Left lung (tissue), 4 donors: ENCODE measurements at regions not wholly inside any gene's neighbourhood (a gene's known extent, or its start where the extent isn't known, plus 50 kb on each side); places are given as distances from the start of the nearest gene placed in this dataset.
"Not testable (repeated sequence)": the region's sequence is repeated elsewhere in the genome, so short reads cannot be mapped to it uniquely, and the experiment has no call there.

ENCODE experiments used
- ATAC-seq: fragments of 200-7000 bp; cut with Tn5 transposase; one replicate; pipeline ENCODE4 v1.9.1; 2020; ENCODE audit warnings: moderate library complexity
- DNase-seq, 4 donors: peaks; one replicate each; pipeline ENCODE4 v3.0.0-alpha.2; 2013 to 2020
- H3K27ac ChIP-seq, 2 donors: fragments of 200-600 bp; sonication (generic) in 1 of 2; one replicate each; pipeline versions ENCODE4 v1.5.0 to v1.8.0; 2020 to 2021
- H3K27me3 ChIP-seq, 2 donors: fragments of 200-600 bp; sonication (generic) in 1 of 2; one replicate each; pipeline versions ENCODE4 v1.5.0 to v1.8.0; 2020 to 2021
- H3K36me3 ChIP-seq, 2 donors: fragments of 200-600 bp; sonication (generic) in 1 of 2; one replicate each; pipeline versions ENCODE4 v1.5.0 to v1.8.0; 2020 to 2021
- H3K4me1 ChIP-seq, 2 donors: fragments of 200-600 bp; one replicate each; pipeline ENCODE4 v1.8.0; 2021
- H3K4me3 ChIP-seq, 2 donors: fragments of 200-600 bp; sonication (generic) in 1 of 2; one replicate each; pipeline versions ENCODE4 v1.5.0 to v1.8.0; 2020 to 2021; ENCODE audit warnings: mild to moderate bottlenecking in 1 of 2
- H3K9me3 ChIP-seq, 2 donors: fragments of 200-600 bp; sonication (generic) in 1 of 2; one replicate each; pipeline versions ENCODE4 v1.5.0 to v1.8.0; 2020 to 2021
- intact Hi-C, 2 donors: fragments of 100-400 bp; cut with DNase I; formaldehyde crosslinking; loops; one replicate each; pipeline versions ENCODE4 v1.11.2 to v1.14.2; 2022
- TF ChIP-seq, protein P1 (sequence below), 2 donors: fragments of 200-600 bp; sonication (generic) in 1 of 2; IDR thresholded peaks; one replicate each; pipeline versions ENCODE4 v1.5.0 to v1.8.0; 2021; ENCODE audit warnings: antibody characterized with exemption in 2 of 2
- donor health status: DM: no; HTN: yes; CAD: no.
- donor health status: DM: no; HTN: no; CAD: no.

DNA sequence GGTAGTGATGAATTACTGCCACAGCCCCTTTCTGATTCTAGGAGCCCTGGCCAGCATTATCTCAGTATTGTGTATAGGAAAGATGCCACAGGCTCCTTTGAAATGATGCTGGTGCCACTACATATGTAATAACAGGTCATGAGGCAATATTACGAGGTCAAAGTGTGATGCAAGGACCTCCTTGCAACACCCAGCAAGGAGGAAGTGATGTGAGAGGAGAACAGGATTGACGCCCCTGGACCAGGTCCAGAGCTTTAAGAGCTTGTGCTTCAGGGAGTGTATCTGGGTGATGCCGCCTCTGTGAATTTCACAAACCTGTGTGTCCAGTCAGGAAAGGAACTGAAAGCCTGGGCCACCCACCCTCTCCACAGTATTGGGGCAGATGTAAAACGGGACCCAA is 261.8 kb downstream of the MID1IP1 start:
- Histone ChIP-seq H3K4me1 (peaks cover 0 to 6% of the 10 kb centered on the region in 2 donors), H3K27me3 (no peaks in the 10 kb centered on the region), H3K9me3 (no peaks in the 10 kb centered on the region), H3K36me3 (no peaks in the 10 kb centered on the region), H3K27ac (peak overlapping the region in 1 of 2 donors; percentile 68), H3K4me3 (no peak overlapping the region)
- DNase-seq: peak in 2 of 4 donors; percentile 33 to 72
- TF ChIP-seq, protein P1, sequence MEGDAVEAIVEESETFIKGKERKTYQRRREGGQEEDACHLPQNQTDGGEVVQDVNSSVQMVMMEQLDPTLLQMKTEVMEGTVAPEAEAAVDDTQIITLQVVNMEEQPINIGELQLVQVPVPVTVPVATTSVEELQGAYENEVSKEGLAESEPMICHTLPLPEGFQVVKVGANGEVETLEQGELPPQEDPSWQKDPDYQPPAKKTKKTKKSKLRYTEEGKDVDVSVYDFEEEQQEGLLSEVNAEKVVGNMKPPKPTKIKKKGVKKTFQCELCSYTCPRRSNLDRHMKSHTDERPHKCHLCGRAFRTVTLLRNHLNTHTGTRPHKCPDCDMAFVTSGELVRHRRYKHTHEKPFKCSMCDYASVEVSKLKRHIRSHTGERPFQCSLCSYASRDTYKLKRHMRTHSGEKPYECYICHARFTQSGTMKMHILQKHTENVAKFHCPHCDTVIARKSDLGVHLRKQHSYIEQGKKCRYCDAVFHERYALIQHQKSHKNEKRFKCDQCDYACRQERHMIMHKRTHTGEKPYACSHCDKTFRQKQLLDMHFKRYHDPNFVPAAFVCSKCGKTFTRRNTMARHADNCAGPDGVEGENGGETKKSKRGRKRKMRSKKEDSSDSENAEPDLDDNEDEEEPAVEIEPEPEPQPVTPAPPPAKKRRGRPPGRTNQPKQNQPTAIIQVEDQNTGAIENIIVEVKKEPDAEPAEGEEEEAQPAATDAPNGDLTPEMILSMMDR (IDR thresholded peaks at IDR 0.05): no peak
- intact Hi-C loops: no loop called here
- peak; percentile 85 for ATAC-seq

DNA sequence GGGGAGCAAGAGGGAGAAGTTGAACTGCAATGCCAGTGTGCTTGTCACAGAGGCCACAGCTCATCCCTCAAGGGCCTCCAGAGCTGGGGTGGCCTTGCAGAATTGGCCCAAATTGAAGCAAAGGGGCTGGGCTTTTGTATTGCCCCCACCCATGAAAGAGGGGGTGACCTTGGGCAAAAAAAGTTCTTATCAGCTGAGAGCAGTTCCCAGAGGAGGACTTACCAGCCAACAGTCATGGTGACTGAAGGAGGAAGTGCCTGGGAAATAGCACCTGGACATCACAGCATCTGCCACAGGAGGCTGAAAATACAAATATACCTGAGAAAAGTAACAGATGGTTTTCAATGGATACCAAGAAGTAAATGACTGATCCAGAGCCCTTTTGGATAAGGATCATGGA is 262.4 kb downstream of the MID1IP1 start:
- DNase-seq (no peak), ATAC-seq (no peak)
- H3K36me3 ChIP-seq: no peaks in the 10 kb centered on the region
- no peaks in the 10 kb centered on the region for H3K9me3 ChIP-seq
- no peaks in the 10 kb centered on the region for H3K27me3 ChIP-seq
- peaks cover 0 to 6% of the 10 kb centered on the region in 2 donors for H3K4me1 ChIP-seq
- peak overlapping the region in 1 of 2 donors; percentile 68 for H3K27ac ChIP-seq
- no peak overlapping the region for H3K4me3 ChIP-seq
- TF ChIP-seq, protein P1 (IDR thresholded peaks at IDR 0.05): no peak
- intact Hi-C loops: no loop called here

DNA sequence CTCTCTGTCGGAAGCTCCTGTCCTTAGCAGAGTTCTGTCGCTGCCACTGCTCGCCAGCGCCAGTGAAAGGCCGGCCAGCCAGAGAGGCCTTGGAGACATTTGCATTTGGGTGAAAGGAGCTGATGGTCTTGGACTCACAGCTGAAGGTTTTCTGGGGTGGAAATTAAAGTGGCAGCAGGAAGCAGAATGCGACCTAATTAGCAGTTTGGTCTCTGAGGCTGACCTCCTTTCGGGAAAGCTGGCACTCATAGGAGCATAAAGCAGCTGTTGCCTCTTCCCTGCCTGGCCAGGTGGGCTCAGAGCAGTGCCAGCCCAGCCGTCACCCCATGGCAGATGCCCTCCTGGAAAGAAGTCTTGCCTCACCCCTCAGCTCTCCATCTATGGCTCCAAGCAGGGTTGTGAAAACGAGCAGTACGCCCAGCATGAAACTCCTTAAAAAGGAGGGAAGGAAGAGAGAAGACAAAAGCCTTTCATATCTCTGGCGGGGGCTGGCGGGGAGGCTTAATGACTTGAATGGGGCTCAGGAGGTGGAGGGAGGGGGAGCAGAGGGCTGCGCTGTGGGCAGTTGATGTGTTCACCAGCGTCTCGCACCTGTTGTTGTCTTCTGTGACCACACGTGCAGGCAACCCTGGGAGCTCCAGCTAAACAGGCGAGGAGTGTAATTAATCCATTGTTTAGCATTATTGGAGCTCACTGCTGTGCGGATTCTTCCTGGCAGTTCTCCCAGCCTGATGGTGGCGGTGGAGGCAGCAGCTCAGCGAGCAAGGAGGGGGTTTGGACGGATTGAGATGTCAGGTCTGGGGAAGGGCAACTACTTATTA is 264.0 kb downstream of the MID1IP1 start:
- intact Hi-C loops: no loop called here
- Histone ChIP-seq H3K9me3 (no peaks in the 10 kb centered on the region), H3K27me3 (no peaks in the 10 kb centered on the region), H3K4me1 (peaks cover 0 to 6% of the 10 kb centered on the region in 2 donors), H3K36me3 (no peaks in the 10 kb centered on the region), H3K27ac (no peak overlapping the region), H3K4me3 (no peak overlapping the region)
- TF ChIP-seq, protein P1 (IDR thresholded peaks at IDR 0.05): no peak
- peak in 2 of 4 donors; percentile 15 to 33 for DNase-seq
- no peak for ATAC-seq

DNA sequence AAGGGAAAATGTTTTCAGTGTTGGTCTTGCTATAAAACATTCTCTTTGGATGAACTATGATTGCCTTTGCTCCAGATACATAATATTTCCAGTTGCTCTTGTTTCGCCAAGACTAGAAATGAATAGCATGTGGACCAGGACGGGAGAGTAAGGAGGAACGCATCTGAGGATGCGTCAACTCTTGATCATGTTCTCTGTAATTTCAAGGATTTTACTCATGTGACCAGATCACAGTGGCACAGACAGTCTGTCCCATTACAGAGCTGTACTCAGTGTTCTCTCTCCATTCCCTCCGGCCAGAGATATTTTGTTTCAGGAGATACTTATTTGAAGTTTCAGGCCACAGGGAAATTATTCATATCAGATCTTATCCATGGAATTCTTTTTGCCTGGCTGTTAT is 266.6 kb downstream of the MID1IP1 start:
- H3K27ac ChIP-seq: no peak overlapping the region
- no peaks in the 10 kb centered on the region for H3K36me3 ChIP-seq
- ATAC-seq (no peak), DNase-seq (no peak)
- no peak overlapping the region for H3K4me3 ChIP-seq
- TF ChIP-seq, protein P1 (IDR thresholded peaks at IDR 0.05): no peak
- peaks cover 0 to 6% of the 10 kb centered on the region in 2 donors for H3K4me1 ChIP-seq
- H3K9me3 ChIP-seq: no peaks in the 10 kb centered on the region
- intact Hi-C loops: no loop called here
- H3K27me3 ChIP-seq: no peaks in the 10 kb centered on the region

DNA sequence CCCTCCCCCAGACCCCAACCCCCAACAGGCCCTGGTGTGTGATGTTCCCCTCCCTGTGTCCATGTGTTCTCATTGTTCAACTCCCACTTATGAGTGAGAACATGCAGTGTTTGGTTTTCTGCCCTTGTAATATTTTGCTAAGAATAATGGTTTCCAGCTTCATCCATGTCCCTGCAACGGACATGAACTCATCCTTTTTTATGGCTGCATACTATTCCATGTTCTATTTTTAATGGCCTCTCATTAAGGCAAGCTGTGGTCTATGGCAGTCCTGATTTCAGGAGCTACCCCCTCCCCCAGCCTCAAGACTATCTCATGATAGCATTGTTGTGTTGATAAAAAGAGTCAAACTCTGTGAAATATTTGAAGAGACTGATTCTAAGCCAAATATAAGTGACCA is 267.4 kb downstream of the MID1IP1 start:
- H3K36me3 ChIP-seq, H3K27ac ChIP-seq, H3K9me3 ChIP-seq, H3K4me3 ChIP-seq, H3K27me3 ChIP-seq, DNase-seq, H3K4me1 ChIP-seq, ATAC-seq, intact Hi-C loops: not testable (repeated sequence)
